ENCODE measurements at regions not wholly inside any gene's neighbourhood (a gene's known extent, or its start where the extent isn't known, plus 50 kb on each side); places are given as distances from the start of the nearest gene placed in this dataset.

- TF ChIP-seq POLR2A (IDR thresholded peaks at IDR 0.05; ENCODE audit: low read length) (peak; percentile 64), GATA1 (IDR thresholded peaks at IDR 0.05; ENCODE audit: low read depth, low read length) (no peak)
Measured at GRCh38 chr4:123599920-123600810, 203.6 kb downstream of the SPRY1 start.

Data from erythroblast (primary cell).